ENCODE measurements at regions not wholly inside any gene's neighbourhood (a gene's known extent, or its start where the extent isn't known, plus 50 kb on each side); places are given as distances from the start of the nearest gene placed in this dataset.

GRCh38 chr10:38212460-38212859 lies 118.3 kb downstream of the ZNF37A start:
- TF ChIP-seq, protein P1, sequence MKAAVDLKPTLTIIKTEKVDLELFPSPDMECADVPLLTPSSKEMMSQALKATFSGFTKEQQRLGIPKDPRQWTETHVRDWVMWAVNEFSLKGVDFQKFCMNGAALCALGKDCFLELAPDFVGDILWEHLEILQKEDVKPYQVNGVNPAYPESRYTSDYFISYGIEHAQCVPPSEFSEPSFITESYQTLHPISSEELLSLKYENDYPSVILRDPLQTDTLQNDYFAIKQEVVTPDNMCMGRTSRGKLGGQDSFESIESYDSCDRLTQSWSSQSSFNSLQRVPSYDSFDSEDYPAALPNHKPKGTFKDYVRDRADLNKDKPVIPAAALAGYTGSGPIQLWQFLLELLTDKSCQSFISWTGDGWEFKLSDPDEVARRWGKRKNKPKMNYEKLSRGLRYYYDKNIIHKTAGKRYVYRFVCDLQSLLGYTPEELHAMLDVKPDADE (IDR thresholded peaks at IDR 0.05): no peak
- TF ChIP-seq EZH2phosphoT487 (IDR thresholded peaks at IDR 0.05; ENCODE audit: unreplicated experiment) (no peak), CREB1 (CRISPR knock-in tag; IDR thresholded peaks at IDR 0.05; ENCODE audit: low read depth) (no peak), ZNF462 (CRISPR knock-in tag; IDR thresholded peaks at IDR 0.05) (no peak), EZH2 (IDR thresholded peaks at IDR 0.05; ENCODE audit: low read depth, unreplicated experiment) (no peak)
- TF ChIP-seq, protein P2, sequence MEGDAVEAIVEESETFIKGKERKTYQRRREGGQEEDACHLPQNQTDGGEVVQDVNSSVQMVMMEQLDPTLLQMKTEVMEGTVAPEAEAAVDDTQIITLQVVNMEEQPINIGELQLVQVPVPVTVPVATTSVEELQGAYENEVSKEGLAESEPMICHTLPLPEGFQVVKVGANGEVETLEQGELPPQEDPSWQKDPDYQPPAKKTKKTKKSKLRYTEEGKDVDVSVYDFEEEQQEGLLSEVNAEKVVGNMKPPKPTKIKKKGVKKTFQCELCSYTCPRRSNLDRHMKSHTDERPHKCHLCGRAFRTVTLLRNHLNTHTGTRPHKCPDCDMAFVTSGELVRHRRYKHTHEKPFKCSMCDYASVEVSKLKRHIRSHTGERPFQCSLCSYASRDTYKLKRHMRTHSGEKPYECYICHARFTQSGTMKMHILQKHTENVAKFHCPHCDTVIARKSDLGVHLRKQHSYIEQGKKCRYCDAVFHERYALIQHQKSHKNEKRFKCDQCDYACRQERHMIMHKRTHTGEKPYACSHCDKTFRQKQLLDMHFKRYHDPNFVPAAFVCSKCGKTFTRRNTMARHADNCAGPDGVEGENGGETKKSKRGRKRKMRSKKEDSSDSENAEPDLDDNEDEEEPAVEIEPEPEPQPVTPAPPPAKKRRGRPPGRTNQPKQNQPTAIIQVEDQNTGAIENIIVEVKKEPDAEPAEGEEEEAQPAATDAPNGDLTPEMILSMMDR (conservative IDR thresholded peaks at IDR 0.05; ENCODE audit: low read depth in 2 of 2): no peak
